Right lobe of liver (tissue), 6 donors: ENCODE measurements at regions not wholly inside any gene's neighbourhood (a gene's known extent, or its start where the extent isn't known, plus 50 kb on each side); places are given as distances from the start of the nearest gene placed in this dataset.

Source experiments
- ATAC-seq, 4 donors: fragments of 200-7000 bp; cut with Tn5 transposase; one replicate each; pipeline ENCODE4 v1.9.1; 2020; ENCODE audit warnings: mild to moderate bottlenecking in 4 of 4, moderate library complexity in 4 of 4
- DNase-seq, 3 donors: peaks; one replicate each; pipeline ENCODE4 v3.0.0-alpha.2; 2020
- H3K27ac ChIP-seq, 3 donors: fragments of 200-600 bp; one replicate each; pipeline ENCODE4 v1.8.0; 2022
- H3K27me3 ChIP-seq, 2 donors: fragments of 200-600 bp; one replicate each; pipeline ENCODE4 v1.8.0; 2022
- H3K36me3 ChIP-seq, 4 donors: fragments of 200-600 bp; sonication (generic) in 1 of 4; one replicate each; pipeline versions ENCODE4 v1.5.1 to v1.8.0; 2017 to 2022; ENCODE audit warnings: control low read depth in 1 of 4
- H3K4me1 ChIP-seq, 4 donors: fragments of 200-600 bp; sonication (generic) in 1 of 4; one replicate each; pipeline versions ENCODE4 v1.5.1 to v1.8.0; 2017 to 2022; ENCODE audit warnings: control low read depth in 1 of 4
- H3K4me3 ChIP-seq, 3 donors: fragments of 200-600 bp; one replicate each; pipeline ENCODE4 v1.8.0; 2022
- H3K9me3 ChIP-seq, 4 donors: fragments of 200-600 bp; sonication (generic) in 1 of 4; one replicate each; pipeline versions ENCODE4 v1.5.1 to v1.8.0; 2017 to 2022; ENCODE audit warnings: control low read depth in 1 of 4
- CTCF ChIP-seq, 4 donors: fragments of 200-600 bp in 3 of 4; fragments of 450-650 bp in 1 of 4; IDR thresholded peaks; one replicate each; pipeline versions ENCODE4 v1.5.1 to v1.8.0; 2016 to 2022; ENCODE audit warnings: antibody characterized with exemption in 4 of 4, mild to moderate bottlenecking in 2 of 4
- POLR2A ChIP-seq: fragments of 450-650 bp; IDR thresholded peaks from one replicate; pipeline ENCODE4 v1.6.1; 2017; ENCODE audit warnings: antibody characterized with exemption, mild to moderate bottlenecking
- WGBS: methylation state at CpG from one replicate; pipeline ENCODE4 v1.1.6; 2018; ENCODE audit warnings: low coverage, low lambda C conversion rate; ENCODE audit not compliant: insufficient coverage; ENCODE audit errors: missing lambda C conversion rate; 5-methylcytosine and 5-hydroxymethylcytosine counted together
- intact Hi-C, 2 donors: fragments of 100-400 bp; cut with DNase I; formaldehyde crosslinking; loops; one replicate each; pipeline versions ENCODE4 v1.11.2 to v1.14.1; 2022
- donor health status: DM: no; HTN: yes; CAD: no.
- donor health status: DM: no; HTN: no; CAD: no.
- donor health status: DM: no; HTN: no; CAD: no.
- donor health status: DM: no; HTN: yes; CAD: no.
- donor health status: DM: no; HTN: yes; CAD: no.

GRCh38 chr7:80984619-80985018, 65.8 kb upstream of the SEMA3C start:
- DNase-seq: no peak
- Histone ChIP-seq H3K36me3 (no peaks in the 10 kb centered on the region), H3K27ac (no peak overlapping the region), H3K27me3 (no peaks in the 10 kb centered on the region), H3K4me1 (no peaks in the 10 kb centered on the region), H3K9me3 (no peaks in the 10 kb centered on the region), H3K4me3 (no peak overlapping the region)
- intact Hi-C loops: no loop called here
- ATAC-seq: no peak
- TF ChIP-seq POLR2A (no peak), CTCF (IDR thresholded peaks at IDR 0.05) (no peak)
- WGBS: 50% methylated on average over 1 of the region's 1 CpG

GRCh38 chr7:80981405-80981804, 62.6 kb upstream of the SEMA3C start:
- Histone ChIP-seq H3K36me3 (no peaks in the 10 kb centered on the region), H3K27me3 (no peaks in the 10 kb centered on the region), H3K9me3 (no peaks in the 10 kb centered on the region), H3K4me1 (no peaks in the 10 kb centered on the region), H3K4me3 (no peak overlapping the region), H3K27ac (no peak overlapping the region)
- intact Hi-C loops: no loop called here
- ATAC-seq (no peak), DNase-seq (no peak)
- TF ChIP-seq POLR2A (no peak), CTCF (IDR thresholded peaks at IDR 0.05) (no peak)
- 53% methylated on average over 3 of the region's 3 CpGs for WGBS

GRCh38 chr7:80977751-80978150, 58.9 kb upstream of the SEMA3C start:
- H3K4me1 ChIP-seq: no peaks in the 10 kb centered on the region
- intact Hi-C loops: no loop called here
- DNase-seq (no peak), ATAC-seq (no peak)
- H3K27ac ChIP-seq: no peak overlapping the region
- H3K4me3 ChIP-seq: no peak overlapping the region
- H3K27me3 ChIP-seq: no peaks in the 10 kb centered on the region
- WGBS: 17% methylated on average over 1 of the region's 1 CpG
- no peaks in the 10 kb centered on the region for H3K9me3 ChIP-seq
- TF ChIP-seq POLR2A (no peak), CTCF (IDR thresholded peaks at IDR 0.05) (no peak)
- no peaks in the 10 kb centered on the region for H3K36me3 ChIP-seq

GRCh38 chr7:80974396-80975358, 55.8 kb upstream of the SEMA3C start:
- TF ChIP-seq POLR2A (no peak), CTCF (IDR thresholded peaks at IDR 0.05) (no peak)
- intact Hi-C loops: no loop called here
- ATAC-seq: peak in 1 of 4 donors; percentile 21
- DNase-seq: no peak
- Histone ChIP-seq H3K4me3 (no peak overlapping the region), H3K9me3 (no peaks in the 10 kb centered on the region), H3K27me3 (no peaks in the 10 kb centered on the region), H3K36me3 (no peaks in the 10 kb centered on the region), H3K4me1 (no peaks in the 10 kb centered on the region), H3K27ac (no peak overlapping the region)
- WGBS: 60% methylated on average over 5 of the region's 22 CpGs
